ENCODE measurements at regions not wholly inside any gene's neighbourhood (a gene's known extent, or its start where the extent isn't known, plus 50 kb on each side); places are given as distances from the start of the nearest gene placed in this dataset.
A peak's percentile ranks its signal among the peaks of the same experiment; 100 is the strongest.

- POLR2A ChIA-PET (ENCODE audit: low non-redundant PET): no interaction called here
- intact Hi-C loops (cut with micrococcal nuclease; ENCODE audit: unreplicated experiment): no loop called here
- BruUV-seq (replicated peaks): no TSS peak
Observed at GRCh38 chr10:29804025-29804852, 169.5 kb upstream of the SVIL start.

DNA sequence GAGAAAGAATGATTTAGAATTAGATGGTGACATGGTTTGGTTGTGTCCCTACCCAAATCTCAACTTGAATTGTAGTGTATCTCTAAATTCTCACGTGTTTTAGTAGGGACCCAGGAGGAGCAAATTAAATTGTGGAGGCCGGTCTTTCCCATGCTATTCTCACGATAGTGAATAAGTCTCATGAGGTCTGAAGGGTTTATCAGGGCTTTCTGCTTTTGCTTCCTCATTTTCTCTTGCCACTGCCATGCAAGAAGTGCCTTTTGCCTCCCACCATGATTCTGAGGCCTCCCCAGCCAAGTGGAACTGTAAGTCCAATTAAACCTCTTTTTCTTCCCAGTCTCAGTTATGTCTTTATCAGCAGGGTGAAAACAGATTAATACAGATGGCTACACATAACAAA is 167.4 kb upstream of the SVIL start:
- CTCF ChIA-PET: no interaction called here

More at GRCh38 chr10:29804025-29804852, 169.5 kb upstream of the SVIL start:
- peak; percentile 84 for DNase-seq (ENCODE audit: low spot score)
- CTCF ChIA-PET: no interaction called here
- H3K9me3 ChIP-seq (ENCODE audit: low read depth, low read length, poor library complexity, severe bottlenecking): no peaks in the 10 kb centered on the region
- H3K27ac ChIP-seq (ENCODE audit: low read depth, low read length, poor library complexity, severe bottlenecking): peak overlapping the region; percentile 17
- H3K4me1 ChIP-seq (ENCODE audit: insufficient read depth, low read length, poor library complexity, severe bottlenecking): peaks cover 15% of the 10 kb centered on the region
- H3K4me3 ChIP-seq (ENCODE audit: low read depth, low read length, poor library complexity, severe bottlenecking): no peak overlapping the region
- H3K36me3 ChIP-seq (ENCODE audit: insufficient read depth, low read length, poor library complexity, severe bottlenecking): no peaks in the 10 kb centered on the region
- H3K27me3 ChIP-seq (replicated peaks; ENCODE audit: insufficient read depth, low read depth, low read length, poor library complexity): no peaks in the 10 kb centered on the region
- no peak for TF ChIP-seq CTCF (conservative IDR thresholded peaks at IDR 0.05; ENCODE audit: low read depth, low read length)
- TF ChIP-seq EZH2 (IDR thresholded peaks at IDR 0.05; ENCODE audit: borderline replicate concordance, low read depth, low read length, poor library complexity, severe bottlenecking): no peak

GRCh38 chr10:29798921-29799690 is 164.3 kb upstream of the SVIL start:
- intact Hi-C loops (cut with micrococcal nuclease; ENCODE audit: unreplicated experiment): no loop called here
- CTCF ChIA-PET: no interaction called here
- Histone ChIP-seq H3K4me3 (ENCODE audit: low read depth, low read length, poor library complexity, severe bottlenecking) (no peak overlapping the region), H3K27ac (ENCODE audit: low read depth, low read length, poor library complexity, severe bottlenecking) (no peak overlapping the region), H3K36me3 (ENCODE audit: insufficient read depth, low read length, poor library complexity, severe bottlenecking) (no peaks in the 10 kb centered on the region), H3K27me3 (replicated peaks; ENCODE audit: insufficient read depth, low read depth, low read length, poor library complexity) (no peaks in the 10 kb centered on the region), H3K9me3 (ENCODE audit: low read depth, low read length, poor library complexity, severe bottlenecking) (no peaks in the 10 kb centered on the region), H3K4me1 (ENCODE audit: insufficient read depth, low read length, poor library complexity, severe bottlenecking) (peaks cover 10% of the 10 kb centered on the region)
- DNase-seq (ENCODE audit: low spot score): no peak
- TF ChIP-seq CTCF (conservative IDR thresholded peaks at IDR 0.05; ENCODE audit: low read depth, low read length): no peak
- TF ChIP-seq EZH2 (IDR thresholded peaks at IDR 0.05; ENCODE audit: borderline replicate concordance, low read depth, low read length, poor library complexity, severe bottlenecking): no peak
- BruUV-seq (replicated peaks): no TSS peak
- POLR2A ChIA-PET (ENCODE audit: low non-redundant PET): no interaction called here

More for the DNA sequence above, 167.4 kb upstream of the SVIL start:
- Histone ChIP-seq H3K4me1 (ENCODE audit: insufficient read depth, low read length, poor library complexity, severe bottlenecking) (peaks cover 15% of the 10 kb centered on the region), H3K27ac (ENCODE audit: low read depth, low read length, poor library complexity, severe bottlenecking) (no peak overlapping the region), H3K27me3 (replicated peaks; ENCODE audit: insufficient read depth, low read depth, low read length, poor library complexity) (no peaks in the 10 kb centered on the region), H3K9me3 (ENCODE audit: low read depth, low read length, poor library complexity, severe bottlenecking) (no peaks in the 10 kb centered on the region), H3K36me3 (ENCODE audit: insufficient read depth, low read length, poor library complexity, severe bottlenecking) (no peaks in the 10 kb centered on the region), H3K4me3 (ENCODE audit: low read depth, low read length, poor library complexity, severe bottlenecking) (no peak overlapping the region)
- TF ChIP-seq CTCF (conservative IDR thresholded peaks at IDR 0.05; ENCODE audit: low read depth, low read length): no peak
- no peak for TF ChIP-seq EZH2 (IDR thresholded peaks at IDR 0.05; ENCODE audit: borderline replicate concordance, low read depth, low read length, poor library complexity, severe bottlenecking)
- BruUV-seq (replicated peaks): no TSS peak
- intact Hi-C loops (cut with micrococcal nuclease; ENCODE audit: unreplicated experiment): no loop called here
- POLR2A ChIA-PET (ENCODE audit: low non-redundant PET): interaction anchor here (0.7 kb wide), 1 partner anchor 163 kb away, joined by 3 read pairs; no protein-coding TSS in a partner anchor
- no peak for DNase-seq (ENCODE audit: low spot score)

All from A673 (cell line).